GM21619 (cell line): ENCODE measurements at regions not wholly inside any gene's neighbourhood (a gene's known extent, or its start where the extent isn't known, plus 50 kb on each side); places are given as distances from the start of the nearest gene placed in this dataset.

Source experiments
- ATAC-seq: cut with Tn5 transposase; IDR thresholded peaks from one replicate; pipeline ENCODE4 v1.9.1; 2021; ENCODE audit not compliant: unreplicated experiment

- ATAC-seq: no peak
Measured at GRCh38 chr3:30945291-30945690, 50.8 kb upstream of the GADL1 start.

- ATAC-seq: no peak
Measured at GRCh38 chr3:30948426-30948825, 54.0 kb upstream of the GADL1 start.

- no peak for ATAC-seq
Measured at GRCh38 chr3:30951826-30952225, 57.4 kb upstream of the GADL1 start.

DNA sequence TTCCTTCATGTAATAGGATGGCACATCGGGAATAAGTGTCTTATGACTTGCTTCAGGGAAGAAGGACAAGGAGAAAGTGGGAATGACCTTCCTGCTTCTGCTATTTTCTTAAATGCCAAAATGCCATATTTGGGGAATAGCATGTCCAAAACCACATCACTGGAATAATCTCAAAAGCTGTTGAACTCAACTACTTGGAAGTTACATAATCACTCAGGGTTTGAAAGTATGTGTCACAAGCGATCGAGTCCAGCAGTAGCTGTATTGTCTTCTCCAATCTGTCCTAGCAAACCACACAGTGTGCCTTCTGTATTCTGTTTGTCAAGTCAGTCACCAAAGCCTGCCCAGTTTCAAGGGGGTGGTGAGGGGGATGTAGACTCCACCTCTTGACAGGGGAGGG, 58.3 kb upstream of the GADL1 start:
- ATAC-seq: no peak

GRCh38 chr3:30954426-30954825, 60.0 kb upstream of the GADL1 start:
- ATAC-seq: no peak

DNA sequence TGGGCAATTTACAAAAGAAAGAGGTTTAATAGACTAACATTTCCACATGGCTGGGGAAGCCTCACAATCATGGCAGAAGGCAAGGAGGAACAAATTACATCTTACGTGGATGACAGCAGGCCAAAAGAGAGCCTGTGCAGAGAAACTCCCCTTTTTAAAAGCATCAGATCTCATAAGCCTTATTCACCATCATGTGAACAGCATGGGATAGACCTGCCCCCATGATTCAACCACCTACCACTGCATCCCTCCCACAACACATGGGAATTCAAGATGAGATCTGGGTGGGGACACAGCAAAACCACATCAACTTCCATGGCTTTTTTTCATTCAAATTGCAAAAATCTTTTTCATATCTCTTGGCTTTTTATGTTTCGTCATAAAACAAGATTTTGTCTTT, 67.6 kb upstream of the GADL1 start:
- ATAC-seq: no peak

GRCh38 chr3:30962493-30962892, 68.0 kb upstream of the GADL1 start:
- no peak for ATAC-seq

- ATAC-seq: no peak
Measured at GRCh38 chr3:30963223-30963722, 68.8 kb upstream of the GADL1 start.

DNA sequence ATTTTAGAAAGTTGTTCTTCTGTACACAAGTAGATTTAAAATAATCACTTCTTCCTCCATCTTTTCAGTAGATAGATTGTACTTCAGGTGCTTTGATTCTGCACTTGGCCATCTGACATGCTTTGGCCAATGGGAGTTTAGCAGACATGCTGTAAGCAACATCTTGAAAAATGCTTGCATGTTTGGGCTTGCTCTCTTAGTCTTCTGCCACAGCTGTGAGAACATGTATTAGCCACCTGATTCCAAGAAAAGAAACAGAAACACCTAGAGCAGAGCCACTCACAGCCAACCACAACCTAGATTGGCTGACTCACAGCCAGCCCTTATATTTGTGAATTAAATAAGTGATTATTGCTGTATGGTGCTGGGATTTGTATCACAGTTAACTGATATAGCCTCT, 70.2 kb upstream of the GADL1 start:
- ATAC-seq: peak; percentile 96

DNA sequence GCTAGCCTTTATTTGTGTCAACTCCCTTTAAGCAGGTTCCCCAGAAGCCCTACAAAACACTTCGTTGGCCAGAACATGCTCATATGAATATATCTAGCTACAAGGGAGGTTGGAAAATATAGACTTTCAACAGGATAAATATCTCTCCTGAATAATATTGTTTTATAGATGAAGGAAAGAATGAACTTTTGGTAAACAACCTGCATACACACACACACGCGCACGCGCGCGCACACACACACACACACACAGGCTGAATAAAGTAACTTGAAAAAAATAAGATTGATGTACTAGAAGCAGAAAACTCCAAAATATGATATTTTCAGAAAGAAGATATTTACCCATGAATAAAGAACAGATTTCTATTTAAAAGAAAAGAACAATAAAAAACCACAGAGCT, 72.4 kb upstream of the GADL1 start:
- no peak for ATAC-seq

- no peak for ATAC-seq
Measured at GRCh38 chr3:30970183-30970582, 75.7 kb upstream of the GADL1 start.

DNA sequence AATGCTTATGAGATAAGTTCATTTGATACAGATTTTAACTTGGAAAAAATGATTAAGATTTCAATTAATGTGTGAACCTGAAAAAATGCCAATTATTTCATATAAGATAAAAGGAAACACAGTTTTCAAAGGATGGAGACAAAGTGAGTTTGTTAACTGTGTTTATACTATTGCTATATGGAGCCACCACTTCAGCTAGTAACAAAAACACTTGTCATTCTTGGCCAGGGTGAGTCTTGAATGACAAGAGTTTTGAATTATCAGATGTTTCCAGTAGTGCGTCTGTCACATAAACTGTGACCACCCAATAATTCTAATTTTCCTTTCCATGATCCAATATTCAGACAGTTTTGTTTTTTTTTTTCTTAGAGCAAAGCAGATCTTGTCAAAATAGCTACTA, 78.0 kb upstream of the GADL1 start:
- ATAC-seq: no peak

GRCh38 chr3:30974071-30974470, 79.6 kb upstream of the GADL1 start:
- ATAC-seq: no peak

GRCh38 chr3:30977592-30977991, 83.1 kb upstream of the GADL1 start:
- no peak for ATAC-seq

- ATAC-seq: no peak
Measured at GRCh38 chr3:30980993-30981392, 86.5 kb upstream of the GADL1 start.

DNA sequence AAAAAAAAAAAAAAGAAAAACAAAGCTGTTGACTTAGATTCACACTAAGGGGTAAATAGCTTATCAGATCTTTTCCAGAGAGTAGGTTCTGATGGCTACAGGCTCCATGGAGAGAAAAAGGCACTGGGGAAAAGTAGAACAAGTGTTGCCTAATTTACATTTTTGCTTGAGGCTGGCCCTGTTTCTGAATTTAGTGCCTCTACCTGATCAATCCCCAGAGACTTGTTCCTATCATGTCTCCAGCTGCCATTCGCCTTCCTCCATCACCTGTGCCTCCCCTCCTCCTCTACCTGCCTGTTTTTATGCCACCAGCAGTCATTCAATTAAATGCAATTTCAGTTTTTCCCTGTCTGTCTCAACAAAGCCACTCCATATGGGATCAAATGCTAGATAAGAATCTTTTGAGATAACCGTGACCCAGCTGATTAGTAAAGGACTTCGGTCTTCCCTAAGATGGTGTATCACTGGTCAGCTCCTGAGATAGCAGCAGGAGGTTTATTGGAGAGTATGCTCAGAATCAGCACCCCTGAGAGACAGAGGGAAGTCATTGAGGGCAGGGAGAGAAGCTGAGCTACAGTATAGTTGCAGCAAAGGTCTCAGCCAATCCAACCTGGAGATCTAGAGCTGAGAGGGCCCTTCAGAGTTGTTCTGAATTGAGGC, 88.1 kb upstream of the GADL1 start:
- no peak for ATAC-seq

GRCh38 chr3:30984855-30985749, 90.6 kb upstream of the GADL1 start:
- peak; percentile 81 for ATAC-seq

DNA sequence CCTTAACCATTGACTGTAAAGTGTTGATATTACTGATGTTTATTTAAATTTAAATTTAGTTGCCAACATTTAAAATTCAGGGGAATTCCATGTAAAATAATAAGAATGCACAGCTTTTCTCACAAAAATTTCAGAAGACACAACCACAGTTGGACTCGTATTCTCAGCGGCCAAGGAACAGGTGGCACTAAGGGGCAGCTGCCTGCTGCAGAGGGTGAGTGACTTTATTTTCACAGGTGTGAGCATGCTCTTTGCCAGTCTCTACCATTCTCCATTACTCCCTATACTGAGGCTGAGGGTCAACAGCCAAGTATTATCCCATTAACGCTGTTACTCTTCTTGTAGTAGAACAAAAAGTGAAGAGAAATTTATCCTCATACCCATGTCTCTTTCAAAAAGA, 92.1 kb upstream of the GADL1 start:
- ATAC-seq: no peak

DNA sequence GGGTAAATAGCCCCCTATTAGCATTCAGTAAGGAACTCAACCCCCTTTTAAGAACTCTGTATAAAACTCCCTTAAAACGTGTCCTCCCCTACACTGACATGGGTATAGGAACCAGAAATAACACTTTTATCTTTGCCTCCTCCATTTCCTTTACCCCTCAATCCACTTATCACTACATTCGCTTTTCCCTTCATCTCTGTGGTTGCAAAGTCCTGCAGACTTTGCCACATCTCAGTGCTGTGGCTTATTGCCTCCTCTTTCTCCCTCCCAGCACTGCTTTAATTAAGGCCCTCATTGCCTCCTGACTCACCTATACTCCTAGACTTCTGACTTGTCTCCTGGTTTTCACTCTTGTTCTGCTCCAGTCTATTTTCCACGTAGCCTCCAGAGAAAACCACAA, 94.3 kb upstream of the GADL1 start:
- no peak for ATAC-seq

DNA sequence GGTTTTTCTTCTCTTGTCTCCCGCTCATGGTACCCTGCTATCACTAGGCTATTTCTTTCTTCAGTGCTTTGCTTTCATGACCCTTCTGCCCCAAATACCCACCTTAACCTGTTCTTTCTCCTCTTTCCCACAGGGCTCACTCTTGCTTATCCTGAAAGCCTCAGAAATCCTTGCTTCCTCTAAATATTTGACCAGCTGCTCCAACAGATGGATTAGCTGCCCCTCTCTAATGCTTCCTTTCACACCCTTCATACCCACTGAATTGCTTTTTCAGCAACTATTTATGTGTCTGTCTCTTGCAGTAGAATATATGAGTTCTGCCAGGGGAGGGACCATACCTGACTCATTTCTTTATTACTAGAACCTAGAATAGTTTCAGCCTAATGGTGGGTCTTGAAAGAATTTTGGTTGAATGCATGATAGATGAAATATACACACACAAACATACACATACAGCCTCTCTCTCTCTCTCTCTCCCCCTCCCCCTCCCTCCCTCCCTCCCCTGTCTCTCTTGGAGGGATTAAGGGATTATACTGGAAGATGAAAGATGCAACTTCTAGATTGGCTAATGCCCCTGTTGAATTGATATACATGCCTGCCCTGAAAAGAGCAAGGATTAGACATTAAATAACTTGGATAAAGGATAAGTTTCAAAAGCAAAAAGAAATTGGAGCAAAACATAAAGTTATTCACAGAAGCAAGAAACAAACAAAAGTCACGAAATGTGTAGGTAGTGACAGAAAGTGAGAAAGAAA, 95.0 kb upstream of the GADL1 start:
- ATAC-seq: no peak

DNA sequence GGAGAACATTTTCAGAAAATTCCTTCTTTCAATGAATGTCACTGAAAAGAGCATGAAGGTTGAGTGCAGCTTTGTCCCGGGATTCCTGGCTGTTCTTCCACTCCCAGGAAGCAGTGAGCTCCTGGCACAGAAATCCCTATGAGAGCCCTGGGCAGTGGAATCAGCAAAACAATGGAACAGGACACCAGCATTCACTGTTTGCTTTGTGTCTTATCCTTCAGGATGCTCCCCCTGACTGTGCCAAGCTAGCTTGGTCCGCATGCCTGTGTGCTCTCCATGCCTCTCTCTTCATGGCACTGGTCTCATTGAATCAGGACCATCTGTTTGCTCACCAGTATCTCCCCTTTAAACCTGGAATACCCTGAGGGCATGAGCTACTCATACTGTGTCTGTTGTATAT, 102.0 kb upstream of the GADL1 start:
- no peak for ATAC-seq

DNA sequence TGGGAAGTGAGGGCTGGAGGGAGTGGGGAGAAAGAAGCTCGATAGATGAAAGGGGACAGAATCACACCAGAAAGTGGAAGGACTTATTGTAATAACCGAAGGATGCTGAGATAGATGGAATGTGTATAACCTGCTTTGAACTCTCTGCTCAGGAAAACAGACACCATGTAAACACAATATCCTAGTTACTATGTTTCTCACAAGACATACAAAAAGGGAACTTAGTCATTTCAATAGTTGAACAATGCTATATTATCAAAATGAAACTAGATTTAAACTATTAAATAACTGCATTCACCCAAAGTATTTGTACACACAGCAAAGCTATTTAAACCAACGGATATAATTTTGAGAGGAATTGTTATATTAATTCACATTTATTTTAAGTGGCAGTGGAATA, 108.3 kb upstream of the GADL1 start:
- ATAC-seq: peak; percentile 57
